SU-DHL-6 (cell line): ENCODE measurements at regions not wholly inside any gene's neighbourhood (a gene's known extent, or its start where the extent isn't known, plus 50 kb on each side); places are given as distances from the start of the nearest gene placed in this dataset.

ENCODE experiments used
- H2AFZ ChIP-seq: fragments of 200-600 bp; sonication (generic); 2 replicates; pipeline ENCODE4 v1.6.1; 2014; ENCODE audit warnings: low read depth, mild to moderate bottlenecking, moderate library complexity, mixed read lengths, antibody characterized with exemption, low read length; ENCODE audit not compliant: severe bottlenecking
- H3F3A ChIP-seq: fragments of 200-600 bp; shearing (Covaris generic); 2 replicates; pipeline ENCODE4 v1.6.0; 2016; ENCODE audit warnings: antibody characterized with exemption, mild to moderate bottlenecking; ENCODE audit not compliant: insufficient read depth
- H3K27ac ChIP-seq: fragments of 200-600 bp; sonication (generic); 2 replicates; pipeline ENCODE4 v1.5.1; 2016; ENCODE audit warnings: low read depth, mild to moderate bottlenecking, low read length, moderate library complexity, mixed read lengths
- H3K27me3 ChIP-seq: fragments of 200-600 bp; sonication (generic), shearing (Covaris generic); 2 replicates; pipeline ENCODE4 v1.6.0; 2014; ENCODE audit warnings: mild to moderate bottlenecking, low read length
- H3K36me3 ChIP-seq: fragments of 200-600 bp; sonication (generic); 2 replicates; pipeline ENCODE4 v1.6.1; 2014; ENCODE audit warnings: mild to moderate bottlenecking, low read length, mixed read lengths
- H3K4me2 ChIP-seq: fragments of 300-600, 200-600 bp; shearing (Covaris generic), sonication (generic); 2 replicates; pipeline ENCODE4 v1.6.0; 2014; ENCODE audit warnings: low read length, low read depth, mild to moderate bottlenecking; ENCODE audit not compliant: poor library complexity, severe bottlenecking
- H3K4me3 ChIP-seq: fragments of 200-600 bp; sonication (generic); 2 replicates; pipeline ENCODE4 v1.5.1; 2014; ENCODE audit warnings: antibody characterized with exemption, low read length, mild to moderate bottlenecking, mixed read lengths; ENCODE audit not compliant: insufficient read depth, poor library complexity, severe bottlenecking
- H3K79me2 ChIP-seq: fragments of 200-600 bp; sonication (generic); 2 replicates; pipeline ENCODE4 v1.6.1; 2014; ENCODE audit warnings: mild to moderate bottlenecking, low read length, moderate library complexity; ENCODE audit not compliant: insufficient read depth
- H3K9ac ChIP-seq: fragments of 200-600 bp; sonication (generic); 2 replicates; pipeline ENCODE4 v1.7.0; 2014; ENCODE audit warnings: mild to moderate bottlenecking, low read length
- H3K9me2 ChIP-seq: fragments of 200-600 bp; sonication (generic); replicated peaks from 2 replicates; pipeline ENCODE4 v1.6.1; 2014; ENCODE audit warnings: low read length; ENCODE audit not compliant: insufficient read depth
- H3K9me3 ChIP-seq: fragments of 200-600 bp; sonication (generic); 2 replicates; pipeline ENCODE4 v1.6.1; 2014; ENCODE audit warnings: low read length, mixed read lengths; ENCODE audit not compliant: insufficient read depth
- H4K20me1 ChIP-seq: fragments of 200-600 bp; sonication (generic); 2 replicates; pipeline ENCODE4 v1.6.1; 2014; ENCODE audit warnings: low read depth, mild to moderate bottlenecking, antibody characterized with exemption, low read length, moderate library complexity, mixed read lengths
- CTCF ChIP-seq: fragments of 200-600 bp; sonication (generic); IDR thresholded peaks from one replicate; pipeline ENCODE4 v1.5.1; 2017; ENCODE audit warnings: antibody characterized with exemption, mild to moderate bottlenecking, low read length, moderate library complexity; ENCODE audit not compliant: insufficient read depth, poor library complexity, severe bottlenecking
- EZH2phosphoT487 ChIP-seq: fragments of 200-600 bp; sonication (generic), shearing (Covaris generic); conservative IDR thresholded peaks from 2 replicates; pipeline ENCODE4 v1.6.1; 2018; ENCODE audit warnings: mild to moderate bottlenecking, antibody characterized with exemption, low read length, moderate library complexity, mixed read lengths

- no peaks in the 10 kb centered on the region for H4K20me1 ChIP-seq
- no peak overlapping the region for H3K27ac ChIP-seq
- H3K4me2 ChIP-seq: no peak overlapping the region
- no peaks in the 10 kb centered on the region for H3F3A ChIP-seq
- TF ChIP-seq EZH2phosphoT487 (no peak), CTCF (no peak)
- no peaks in the 10 kb centered on the region for H3K27me3 ChIP-seq
- no peaks in the 10 kb centered on the region for H3K79me2 ChIP-seq
- H3K4me3 ChIP-seq: no peak overlapping the region
- no peak overlapping the region for H2AFZ ChIP-seq
- H3K9me3 ChIP-seq: no peaks in the 10 kb centered on the region
- H3K36me3 ChIP-seq: no peaks in the 10 kb centered on the region
- no peak overlapping the region for H3K9ac ChIP-seq
- H3K9me2 ChIP-seq: no peaks in the 10 kb centered on the region
Observed at GRCh38 chr12:31224768-31225448, 101.0 kb downstream of the SINHCAF start.

- Histone ChIP-seq H3K27ac (no peak overlapping the region), H3K9ac (no peak overlapping the region)
- TF ChIP-seq CTCF: no peak
Observed at GRCh38 chr12:31225656-31226535, 100.1 kb downstream of the SINHCAF start.

GRCh38 chr12:31226639-31227038, 99.3 kb downstream of the SINHCAF start:
- H3K36me3 ChIP-seq: no peaks in the 10 kb centered on the region
- H3K9me3 ChIP-seq: no peaks in the 10 kb centered on the region
- no peak overlapping the region for H3K4me2 ChIP-seq
- H3F3A ChIP-seq: no peaks in the 10 kb centered on the region
- no peaks in the 10 kb centered on the region for H4K20me1 ChIP-seq
- H3K27ac ChIP-seq: no peak overlapping the region
- H3K4me3 ChIP-seq: no peak overlapping the region
- no peak overlapping the region for H2AFZ ChIP-seq
- no peaks in the 10 kb centered on the region for H3K9me2 ChIP-seq
- no peak for TF ChIP-seq EZH2phosphoT487
- TF ChIP-seq CTCF: no peak
- no peak overlapping the region for H3K9ac ChIP-seq
- no peaks in the 10 kb centered on the region for H3K79me2 ChIP-seq
- H3K27me3 ChIP-seq: no peaks in the 10 kb centered on the region

More at GRCh38 chr12:31225656-31226535, 100.1 kb downstream of the SINHCAF start:
- H3K79me2 ChIP-seq: no peaks in the 10 kb centered on the region
- no peak overlapping the region for H3K4me2 ChIP-seq
- no peaks in the 10 kb centered on the region for H3K9me3 ChIP-seq
- no peaks in the 10 kb centered on the region for H3K27me3 ChIP-seq
- H3K4me3 ChIP-seq: no peak overlapping the region
- no peaks in the 10 kb centered on the region for H3F3A ChIP-seq
- no peaks in the 10 kb centered on the region for H4K20me1 ChIP-seq
- no peaks in the 10 kb centered on the region for H3K36me3 ChIP-seq
- H2AFZ ChIP-seq: no peak overlapping the region
- H3K9me2 ChIP-seq: no peaks in the 10 kb centered on the region
